Ishikawa (cell line): ENCODE measurements at regions not wholly inside any gene's neighbourhood (a gene's known extent, or its start where the extent isn't known, plus 50 kb on each side); places are given as distances from the start of the nearest gene placed in this dataset.

Source experiments
- CEBPB ChIP-seq: IDR thresholded peaks from 2 replicates; pipeline ENCODE4 v1.6.1; 2012
- CREB1 ChIP-seq: IDR thresholded peaks from 2 replicates; pipeline ENCODE4 v1.6.1; 2012; ENCODE audit warnings: low read depth
- EGR1 ChIP-seq: IDR thresholded peaks from 2 replicates; pipeline ENCODE4 v1.6.1; 2012
- EP300 ChIP-seq: IDR thresholded peaks from 2 replicates; pipeline ENCODE4 v1.6.1; 2012; ENCODE audit warnings: borderline replicate concordance
- FOXM1 ChIP-seq: IDR thresholded peaks from 2 replicates; pipeline ENCODE4 v1.6.1; 2012; ENCODE audit warnings: low read depth, borderline replicate concordance
- NFIC ChIP-seq: IDR thresholded peaks from 2 replicates; pipeline ENCODE4 v1.6.1; 2012
- RAD21 ChIP-seq: IDR thresholded peaks from 2 replicates; pipeline ENCODE4 v1.6.1; 2012; ENCODE audit warnings: low read depth
- TAF1 ChIP-seq: IDR thresholded peaks from 2 replicates; pipeline ENCODE4 v1.6.1; 2012; ENCODE audit warnings: low read depth, mild to moderate bottlenecking
- TCF12 ChIP-seq: IDR thresholded peaks from 2 replicates; pipeline ENCODE4 v1.6.1; 2012; ENCODE audit warnings: low read depth
- TEAD4 ChIP-seq: IDR thresholded peaks from 2 replicates; pipeline ENCODE4 v1.6.1; 2012
- YY1 ChIP-seq: IDR thresholded peaks from 2 replicates; pipeline ENCODE4 v1.6.1; 2012; ENCODE audit warnings: low read depth
- ZBTB7A ChIP-seq: IDR thresholded peaks from 2 replicates; pipeline ENCODE4 v1.6.1; 2012; ENCODE audit warnings: low read depth
- TF ChIP-seq, protein P1 (sequence below): IDR thresholded peaks from 2 replicates; pipeline ENCODE4 v1.6.1; 2012
- TF ChIP-seq, protein P2 (sequence below): IDR thresholded peaks from 2 replicates; pipeline ENCODE4 v1.6.1; 2012
- TF ChIP-seq, protein P3 (sequence below): IDR thresholded peaks from 2 replicates; pipeline ENCODE4 v1.6.1; 2012; ENCODE audit warnings: low read depth, mild to moderate bottlenecking

DNA sequence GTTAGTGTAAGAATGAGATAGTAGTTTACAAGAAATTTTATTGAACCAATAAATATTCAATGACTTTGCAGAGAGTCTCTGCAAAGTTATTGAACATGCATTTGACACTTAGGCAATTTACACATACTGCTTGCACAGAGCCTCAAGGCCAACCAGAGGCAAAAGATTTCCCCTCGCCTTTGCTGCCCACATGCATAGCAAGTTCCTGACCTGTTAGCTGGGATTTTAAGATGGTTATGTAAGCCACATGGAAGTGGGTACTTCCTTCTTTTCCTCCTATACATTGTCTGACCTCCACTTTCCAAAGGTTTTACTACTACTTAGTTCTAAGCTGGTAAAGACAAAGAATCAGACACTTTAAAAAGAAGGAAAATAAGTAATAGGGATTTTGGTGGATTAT lies 430.1 kb upstream of the FRG1 start:
- TF ChIP-seq TCF12 (no peak), CEBPB (no peak), EP300 (no peak), ZBTB7A (no peak), CREB1 (no peak), NFIC (no peak), FOXM1 (no peak)
- TF ChIP-seq, protein P1, sequence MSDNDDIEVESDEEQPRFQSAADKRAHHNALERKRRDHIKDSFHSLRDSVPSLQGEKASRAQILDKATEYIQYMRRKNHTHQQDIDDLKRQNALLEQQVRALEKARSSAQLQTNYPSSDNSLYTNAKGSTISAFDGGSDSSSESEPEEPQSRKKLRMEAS, result no peak
- TF ChIP-seq, protein P2, sequence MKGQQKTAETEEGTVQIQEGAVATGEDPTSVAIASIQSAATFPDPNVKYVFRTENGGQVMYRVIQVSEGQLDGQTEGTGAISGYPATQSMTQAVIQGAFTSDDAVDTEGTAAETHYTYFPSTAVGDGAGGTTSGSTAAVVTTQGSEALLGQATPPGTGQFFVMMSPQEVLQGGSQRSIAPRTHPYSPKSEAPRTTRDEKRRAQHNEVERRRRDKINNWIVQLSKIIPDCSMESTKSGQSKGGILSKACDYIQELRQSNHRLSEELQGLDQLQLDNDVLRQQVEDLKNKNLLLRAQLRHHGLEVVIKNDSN, result no peak

DNA sequence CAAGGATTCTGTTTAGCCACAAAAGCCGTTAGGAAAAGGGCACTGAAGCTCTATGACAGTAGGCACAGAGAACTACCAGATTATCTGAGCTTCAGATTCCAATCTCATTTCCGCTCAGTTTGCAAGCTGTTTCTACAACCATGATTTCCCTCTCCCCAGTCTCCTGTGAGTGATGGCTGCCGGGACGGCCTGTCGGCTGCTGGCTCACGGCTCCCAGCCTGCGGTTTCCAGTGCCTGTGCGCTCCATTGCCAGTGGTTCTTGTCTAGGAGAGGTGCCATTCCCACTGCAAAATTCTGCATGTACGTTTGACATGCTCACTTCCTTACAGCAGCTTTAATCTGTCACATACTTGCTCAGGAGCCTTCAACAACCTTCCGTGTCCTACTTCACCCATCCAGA lies 429.1 kb upstream of the FRG1 start:
- TF ChIP-seq TAF1 (no peak), CEBPB (no peak), ZBTB7A (no peak)

DNA sequence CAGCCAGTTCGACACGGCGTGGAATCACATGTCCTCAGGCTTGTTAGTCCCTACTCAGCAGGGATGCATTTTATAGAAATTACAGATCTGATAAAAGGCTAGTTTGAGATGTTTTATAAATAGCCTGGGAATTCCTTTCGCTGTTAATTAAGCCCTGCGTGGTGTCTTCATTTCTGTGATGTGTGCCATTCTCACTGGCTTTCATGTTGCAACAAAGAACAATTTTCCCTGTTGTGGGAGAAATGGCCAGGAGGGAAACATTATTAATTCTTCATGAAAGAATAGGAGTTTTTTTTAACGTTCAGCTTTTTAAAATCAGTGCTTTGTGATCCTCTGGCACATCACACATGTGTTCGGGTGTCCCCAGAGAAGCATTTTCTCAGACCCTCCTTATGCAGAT lies 427.3 kb upstream of the FRG1 start:
- TF ChIP-seq TEAD4, result no peak
- TF ChIP-seq TAF1, result no peak
- TF ChIP-seq YY1, result no peak
- TF ChIP-seq NFIC, result no peak
- no peak for TF ChIP-seq FOXM1
- no peak for TF ChIP-seq RAD21
- TF ChIP-seq, protein P1, result no peak
- TF ChIP-seq CEBPB, result no peak
- TF ChIP-seq, protein P3, sequence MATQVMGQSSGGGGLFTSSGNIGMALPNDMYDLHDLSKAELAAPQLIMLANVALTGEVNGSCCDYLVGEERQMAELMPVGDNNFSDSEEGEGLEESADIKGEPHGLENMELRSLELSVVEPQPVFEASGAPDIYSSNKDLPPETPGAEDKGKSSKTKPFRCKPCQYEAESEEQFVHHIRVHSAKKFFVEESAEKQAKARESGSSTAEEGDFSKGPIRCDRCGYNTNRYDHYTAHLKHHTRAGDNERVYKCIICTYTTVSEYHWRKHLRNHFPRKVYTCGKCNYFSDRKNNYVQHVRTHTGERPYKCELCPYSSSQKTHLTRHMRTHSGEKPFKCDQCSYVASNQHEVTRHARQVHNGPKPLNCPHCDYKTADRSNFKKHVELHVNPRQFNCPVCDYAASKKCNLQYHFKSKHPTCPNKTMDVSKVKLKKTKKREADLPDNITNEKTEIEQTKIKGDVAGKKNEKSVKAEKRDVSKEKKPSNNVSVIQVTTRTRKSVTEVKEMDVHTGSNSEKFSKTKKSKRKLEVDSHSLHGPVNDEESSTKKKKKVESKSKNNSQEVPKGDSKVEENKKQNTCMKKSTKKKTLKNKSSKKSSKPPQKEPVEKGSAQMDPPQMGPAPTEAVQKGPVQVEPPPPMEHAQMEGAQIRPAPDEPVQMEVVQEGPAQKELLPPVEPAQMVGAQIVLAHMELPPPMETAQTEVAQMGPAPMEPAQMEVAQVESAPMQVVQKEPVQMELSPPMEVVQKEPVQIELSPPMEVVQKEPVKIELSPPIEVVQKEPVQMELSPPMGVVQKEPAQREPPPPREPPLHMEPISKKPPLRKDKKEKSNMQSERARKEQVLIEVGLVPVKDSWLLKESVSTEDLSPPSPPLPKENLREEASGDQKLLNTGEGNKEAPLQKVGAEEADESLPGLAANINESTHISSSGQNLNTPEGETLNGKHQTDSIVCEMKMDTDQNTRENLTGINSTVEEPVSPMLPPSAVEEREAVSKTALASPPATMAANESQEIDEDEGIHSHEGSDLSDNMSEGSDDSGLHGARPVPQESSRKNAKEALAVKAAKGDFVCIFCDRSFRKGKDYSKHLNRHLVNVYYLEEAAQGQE, result no peak
- TF ChIP-seq EP300, result no peak
- TF ChIP-seq EGR1, result no peak
- TF ChIP-seq ZBTB7A, result no peak
- no peak for TF ChIP-seq CREB1

DNA sequence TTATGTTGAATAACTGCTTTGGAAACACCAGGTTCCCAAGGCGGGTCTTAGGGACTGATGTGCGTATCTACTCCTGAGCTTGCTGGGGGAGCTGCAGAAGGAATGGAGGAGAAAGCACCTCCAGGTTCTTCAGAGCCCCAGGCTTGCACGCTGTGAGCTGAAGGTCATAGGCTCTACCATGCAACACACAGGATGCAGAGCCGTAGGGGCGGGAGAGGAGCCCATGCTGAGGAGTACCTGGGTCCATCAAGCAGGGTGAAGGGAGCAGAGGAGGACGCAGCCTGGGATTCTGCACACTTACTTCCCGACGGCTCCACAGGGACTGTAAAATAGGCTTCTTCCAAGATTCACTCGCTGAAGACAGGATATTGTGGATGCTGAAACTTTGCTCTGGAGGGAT lies 426.5 kb upstream of the FRG1 start:
- TF ChIP-seq TAF1 (no peak), TCF12 (no peak), RAD21 (no peak), CREB1 (no peak), EGR1 (no peak), TEAD4 (no peak), NFIC (no peak), ZBTB7A (no peak), CEBPB (no peak), YY1 (no peak), FOXM1 (no peak), EP300 (no peak)
- TF ChIP-seq, protein P2, result no peak
- TF ChIP-seq, protein P1, result no peak
- TF ChIP-seq, protein P3, result no peak

DNA sequence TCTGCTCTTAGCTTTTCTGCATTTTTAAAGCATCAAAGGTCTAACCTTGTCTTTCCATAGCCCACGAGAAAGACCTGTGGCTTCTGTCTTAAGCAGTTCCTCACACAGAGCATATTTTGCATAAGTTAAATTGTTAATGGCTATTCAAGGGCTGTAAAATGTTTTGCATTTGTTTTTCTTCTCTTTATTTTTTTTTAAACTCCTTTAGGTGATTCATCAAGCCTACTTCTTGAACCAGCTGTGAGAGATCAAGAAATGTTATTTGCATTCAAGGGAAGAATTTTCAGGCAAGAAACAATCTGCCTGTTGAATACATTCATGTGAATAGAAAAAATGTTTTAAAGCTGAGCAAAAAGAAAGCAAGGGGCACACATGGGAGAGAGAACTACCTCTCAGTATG lies 423.8 kb upstream of the FRG1 start:
- no peak for TF ChIP-seq ZBTB7A
- TF ChIP-seq, protein P2, result no peak
- TF ChIP-seq RAD21, result no peak
- no peak for TF ChIP-seq NFIC
- no peak for TF ChIP-seq TEAD4
- no peak for TF ChIP-seq FOXM1
- no peak for TF ChIP-seq EP300
- TF ChIP-seq, protein P1, result no peak
- TF ChIP-seq, protein P3, result no peak
- no peak for TF ChIP-seq TCF12
